Endothelial cell of umbilical vein (primary cell): ENCODE measurements at regions not wholly inside any gene's neighbourhood (a gene's known extent, or its start where the extent isn't known, plus 50 kb on each side); places are given as distances from the start of the nearest gene placed in this dataset.

ENCODE experiments used
- CTCF ChIP-seq, 2 donors: IDR thresholded peaks; 1 replicate in 1 of 2; 2 replicates in 1 of 2; pipeline ENCODE4 v1.5.1; 2011; ENCODE audit warnings: low read length in 2 of 2, mild to moderate bottlenecking in 2 of 2, moderate library complexity in 2 of 2, control low read depth in 1 of 2, inconsistent platforms in 1 of 2, low read depth in 1 of 2; ENCODE audit not compliant: insufficient read depth in 1 of 2; ENCODE audit errors: extremely low read depth in 1 of 2
- MAX ChIP-seq: IDR thresholded peaks from 2 replicates; pipeline ENCODE4 v1.6.1; 2011; ENCODE audit not compliant: insufficient read depth, insufficient read length
- MYC ChIP-seq: IDR thresholded peaks from one replicate; pipeline ENCODE4 v1.6.1; 2011; ENCODE audit warnings: mild to moderate bottlenecking, low read depth, low read length
- POLR2A ChIP-seq: IDR thresholded peaks from 2 replicates; pipeline ENCODE4 v1.6.1; 2012; ENCODE audit warnings: low read depth, mild to moderate bottlenecking, control low read depth, low read length
- POLR2AphosphoS5 ChIP-seq: IDR thresholded peaks from 2 replicates; pipeline ENCODE4 v1.6.1; 2012; ENCODE audit warnings: low read depth, mild to moderate bottlenecking, control low read depth, low read length, moderate library complexity; ENCODE audit not compliant: insufficient read depth

- TF ChIP-seq POLR2A (no peak), MAX (no peak), CTCF (IDR thresholded peaks at IDR 0.05; ENCODE audit: extremely low read depth in 1 of 2, insufficient read depth in 1 of 2, low read depth in 1 of 2, low read length in 2 of 2) (no peak), MYC (no peak), POLR2AphosphoS5 (no peak)
Observed at GRCh38 chr3:117809186-117810081, 1099.9 kb downstream of the TUSC7 start.
